Thyroid gland (tissue), 4 donors: ENCODE measurements at regions not wholly inside any gene's neighbourhood (a gene's known extent, or its start where the extent isn't known, plus 50 kb on each side); places are given as distances from the start of the nearest gene placed in this dataset.

Experiments
- DNase-seq, 2 donors: peaks; one replicate each; pipeline ENCODE4 v3.0.0-alpha.2; 2019
- H3K27ac ChIP-seq, 3 donors: fragments of 200-600 bp; sonication (generic); 1 replicate in 2 of 3; 2 replicates in 1 of 3; pipeline ENCODE4 v1.5.1; 2016 to 2019; ENCODE audit warnings: mild to moderate bottlenecking in 1 of 3, moderate library complexity in 1 of 3
- H3K27me3 ChIP-seq: fragments of 200-600 bp; sonication (generic); one replicate; pipeline ENCODE4 v1.5.1; 2019
- H3K36me3 ChIP-seq, 2 donors: fragments of 200-600 bp; sonication (generic); one replicate each; pipeline ENCODE4 v1.5.1; 2016 to 2019
- H3K4me1 ChIP-seq, 2 donors: fragments of 200-600 bp; sonication (generic); one replicate each; pipeline ENCODE4 v1.5.1; 2017 to 2019
- H3K4me3 ChIP-seq, 3 donors: fragments of 200-600 bp; sonication (generic); replicated peaks in 1 of 3; 1 replicate in 2 of 3; 2 replicates in 1 of 3; pipeline ENCODE4 v1.5.1; 2016; ENCODE audit warnings: mild to moderate bottlenecking in 1 of 3
- H3K9me3 ChIP-seq: fragments of 200-600 bp; sonication (generic); one replicate; pipeline ENCODE4 v1.5.1; 2017
- CTCF ChIP-seq, 6 experiments: fragments of 200-600 bp in 3 of 6; fragments of 450-650 bp in 3 of 6; sonication (generic) in 3 of 6; IDR thresholded peaks; one replicate each; pipeline ENCODE4 v1.5.1; 2016 to 2019; ENCODE audit warnings: antibody characterized with exemption in 6 of 6, mild to moderate bottlenecking in 2 of 6, inconsistent platforms in 1 of 6, moderate library complexity in 1 of 6
- POLR2A ChIP-seq, 2 donors: fragments of 450-650 bp; IDR thresholded peaks; one replicate each; pipeline ENCODE4 v1.6.1; 2017; ENCODE audit warnings: antibody characterized with exemption in 2 of 2, mild to moderate bottlenecking in 2 of 2, moderate library complexity in 1 of 2
- WGBS, 2 donors: methylation state at CpG; one replicate each; pipeline ENCODE4 v1.1.5; 2017; 5-methylcytosine and 5-hydroxymethylcytosine counted together
- intact Hi-C: fragments of 100-400 bp; cut with DNase I; formaldehyde crosslinking; loops from one replicate; pipeline ENCODE4 v1.15.1; 2023

GRCh38 chrX:5638572-5638971, 590.1 kb downstream of the NLGN4X start:
- H3K27me3 ChIP-seq, result no peaks in the 10 kb centered on the region
- TF ChIP-seq CTCF (IDR thresholded peaks at IDR 0.05), result no peak
- no peak for TF ChIP-seq POLR2A (IDR thresholded peaks at IDR 0.05)
- no peak for DNase-seq
- no peaks in the 10 kb centered on the region for H3K4me1 ChIP-seq
- intact Hi-C loops, result no loop called here
- no peak overlapping the region for H3K4me3 ChIP-seq
- H3K36me3 ChIP-seq, result no peaks in the 10 kb centered on the region
- H3K27ac ChIP-seq, result no peak overlapping the region
- no peaks in the 10 kb centered on the region for H3K9me3 ChIP-seq
- WGBS, 2 donors, result 73 to 93% methylated on average over 7 of the region's 7 CpGs

GRCh38 chrX:5632887-5633286, 595.8 kb downstream of the NLGN4X start:
- no peak for DNase-seq
- Histone ChIP-seq H3K27me3 (no peaks in the 10 kb centered on the region), H3K36me3 (no peaks in the 10 kb centered on the region), H3K4me1 (no peaks in the 10 kb centered on the region), H3K9me3 (no peaks in the 10 kb centered on the region), H3K4me3 (no peak overlapping the region), H3K27ac (no peak overlapping the region)
- intact Hi-C loops, result no loop called here
- TF ChIP-seq POLR2A (IDR thresholded peaks at IDR 0.05) (no peak), CTCF (IDR thresholded peaks at IDR 0.05) (no peak)

- intact Hi-C loops, result no loop called here
- Histone ChIP-seq H3K27ac (no peak overlapping the region), H3K36me3 (no peaks in the 10 kb centered on the region), H3K27me3 (no peaks in the 10 kb centered on the region), H3K4me3 (no peak overlapping the region), H3K4me1 (no peaks in the 10 kb centered on the region), H3K9me3 (no peaks in the 10 kb centered on the region)
- 31 to 32% methylated on average over 9 of the region's 9 CpGs for WGBS, 2 donors
- no peak for DNase-seq
- TF ChIP-seq POLR2A (IDR thresholded peaks at IDR 0.05) (no peak), CTCF (IDR thresholded peaks at IDR 0.05) (no peak)
Observed at GRCh38 chrX:5632061-5632614, 596.5 kb downstream of the NLGN4X start.

GRCh38 chrX:5617666-5618065, 611.0 kb downstream of the NLGN4X start:
- Histone ChIP-seq H3K9me3 (no peaks in the 10 kb centered on the region), H3K27ac (no peak overlapping the region), H3K4me1 (no peaks in the 10 kb centered on the region), H3K4me3 (no peak overlapping the region), H3K27me3 (no peaks in the 10 kb centered on the region), H3K36me3 (no peaks in the 10 kb centered on the region)
- no peak for DNase-seq
- TF ChIP-seq CTCF (IDR thresholded peaks at IDR 0.05) (no peak), POLR2A (IDR thresholded peaks at IDR 0.05) (no peak)
- intact Hi-C loops, result no loop called here

GRCh38 chrX:5595570-5595969, 633.1 kb downstream of the NLGN4X start:
- TF ChIP-seq CTCF (IDR thresholded peaks at IDR 0.05), result no peak
- TF ChIP-seq POLR2A (IDR thresholded peaks at IDR 0.05), result no peak
- intact Hi-C loops, result no loop called here
- no peak for DNase-seq

More at GRCh38 chrX:5595570-5595969, 633.1 kb downstream of the NLGN4X start:
- Histone ChIP-seq H3K36me3 (no peaks in the 10 kb centered on the region), H3K4me3 (no peak overlapping the region), H3K27me3 (no peaks in the 10 kb centered on the region), H3K9me3 (no peaks in the 10 kb centered on the region), H3K4me1 (no peaks in the 10 kb centered on the region), H3K27ac (no peak overlapping the region)
- 57 to 73% methylated on average over 4 of the region's 4 CpGs for WGBS, 2 donors
